Lung (tissue), 11 donors: ENCODE measurements at regions not wholly inside any gene's neighbourhood (a gene's known extent, or its start where the extent isn't known, plus 50 kb on each side); places are given as distances from the start of the nearest gene placed in this dataset.
"Not testable (repeated sequence)": the region's sequence is repeated elsewhere in the genome, so short reads cannot be mapped to it uniquely, and the experiment has no call there.

Experiments
- ATAC-seq: fragments of 200-7000 bp; cut with Tn5 transposase; one replicate; pipeline ENCODE4 v1.9.1; 2020; ENCODE audit warnings: moderate number of reproducible peaks; ENCODE audit not compliant: insufficient read depth, low FRiP score
- DNase-seq, 3 donors: peaks; one replicate each; pipeline ENCODE4 v3.0.0-alpha.2; 2013 to 2017
- H3K27ac ChIP-seq, 2 donors: one replicate each; pipeline ENCODE4 v1.5.1; 2013; ENCODE audit warnings: mild to moderate bottlenecking in 2 of 2, moderate library complexity in 2 of 2, control low read depth in 1 of 2, inconsistent platforms in 1 of 2, low read depth in 1 of 2, low read length in 1 of 2
- H3K27me3 ChIP-seq, 3 donors: one replicate each; pipeline ENCODE4 v1.5.1; 2013; ENCODE audit warnings: low read length in 2 of 3; ENCODE audit not compliant: control insufficient read depth in 3 of 3, insufficient read depth in 3 of 3
- H3K36me3 ChIP-seq, 4 donors: one replicate each; pipeline ENCODE4 v1.5.1; 2013; ENCODE audit warnings: low read length in 4 of 4, mild to moderate bottlenecking in 1 of 4, moderate library complexity in 1 of 4; ENCODE audit not compliant: control insufficient read depth in 4 of 4, insufficient read depth in 4 of 4
- H3K4me1 ChIP-seq, 5 donors: one replicate each; pipeline ENCODE4 v1.5.1; 2013; ENCODE audit warnings: low read length in 5 of 5, mild to moderate bottlenecking in 2 of 5, moderate library complexity in 1 of 5; ENCODE audit not compliant: control insufficient read depth in 5 of 5, insufficient read depth in 5 of 5
- H3K4me3 ChIP-seq: one replicate; pipeline ENCODE4 v1.5.1; 2013; ENCODE audit warnings: mild to moderate bottlenecking, control low read depth, moderate library complexity
- H3K9ac ChIP-seq, 2 donors: one replicate each; pipeline ENCODE4 v1.5.1; 2013; ENCODE audit warnings: low read length in 2 of 2, control low read depth in 1 of 2; ENCODE audit not compliant: insufficient read depth in 1 of 2
- H3K9me3 ChIP-seq, 4 donors: one replicate each; pipeline ENCODE4 v1.5.1; 2013; ENCODE audit warnings: low read length in 3 of 4, mild to moderate bottlenecking in 1 of 4, moderate library complexity in 1 of 4; ENCODE audit not compliant: control insufficient read depth in 4 of 4, insufficient read depth in 3 of 4
- CTCF ChIP-seq: IDR thresholded peaks from 2 replicates; pipeline ENCODE4 v1.5.1; 2012; ENCODE audit warnings: mild to moderate bottlenecking; ENCODE audit errors: control extremely low read depth, extremely low read depth
- WGBS, 2 donors: extraction: QIAGEN DNeasy Blood & Tissue Kit; methylation state at CpG; one replicate each; pipeline ENCODE4 v1.1.7; 2013; 5-methylcytosine and 5-hydroxymethylcytosine counted together
- donor health status: control.
- donor health status: control.
- donor health status: Bipolar disorder and iron deficiency.
- donor health status: healthy.
- donor health status: DM: yes; HTN: yes; CAD: no.

- no peak overlapping the region for H3K27ac ChIP-seq
- H3K36me3 ChIP-seq: no peaks in the 10 kb centered on the region
- no peak for DNase-seq
- no peak overlapping the region for H3K9ac ChIP-seq
- no peaks in the 10 kb centered on the region for H3K9me3 ChIP-seq
- H3K27me3 ChIP-seq: peaks cover 0 to 3% (median 0%) of the 10 kb centered on the region in 3 donors
- ATAC-seq: no peak
- no peak for TF ChIP-seq CTCF
- H3K4me3 ChIP-seq: no peak overlapping the region
- WGBS, 2 donors: 88 to 89% methylated on average over 4 of the region's 4 CpGs
- H3K4me1 ChIP-seq: no peaks in the 10 kb centered on the region
These were observed 173.1 kb downstream of the FHIP1A start for GRCh38 chr4:151582098-151582497.

GRCh38 chr4:151583157-151583914 is 174.4 kb downstream of the FHIP1A start:
- no peak overlapping the region for H3K27ac ChIP-seq
- H3K4me3 ChIP-seq: no peak overlapping the region
- H3K9ac ChIP-seq: no peak overlapping the region
- H3K36me3 ChIP-seq: no peaks in the 10 kb centered on the region
- DNase-seq (no peak), ATAC-seq (no peak)
- H3K27me3 ChIP-seq: peaks cover 0 to 3% (median 0%) of the 10 kb centered on the region in 3 donors
- no peak for TF ChIP-seq CTCF
- H3K4me1 ChIP-seq: no peaks in the 10 kb centered on the region
- 86 to 88% methylated on average over 4 of the region's 4 CpGs for WGBS, 2 donors
- H3K9me3 ChIP-seq: no peaks in the 10 kb centered on the region

GRCh38 chr4:151584101-151584500 is 175.1 kb downstream of the FHIP1A start:
- Histone ChIP-seq H3K4me1 (no peaks in the 10 kb centered on the region), H3K36me3 (no peaks in the 10 kb centered on the region), H3K9ac (no peak overlapping the region), H3K9me3 (no peaks in the 10 kb centered on the region), H3K27ac (no peak overlapping the region), H3K4me3 (no peak overlapping the region), H3K27me3 (peaks cover 0 to 3% (median 0%) of the 10 kb centered on the region in 3 donors)
- no peak for ATAC-seq
- DNase-seq: no peak
- no peak for TF ChIP-seq CTCF

- 97 to 100% methylated on average over 1 of the region's 1 CpG for WGBS, 2 donors
- not testable (repeated sequence) for H3K9me3 ChIP-seq, H3K4me1 ChIP-seq, H3K4me3 ChIP-seq, H3K36me3 ChIP-seq, H3K9ac ChIP-seq, H3K27ac ChIP-seq, DNase-seq, H3K27me3 ChIP-seq, ATAC-seq
These were observed 165.2 kb downstream of the GATB start for GRCh38 chr4:151595629-151596028.

- H3K36me3 ChIP-seq, H3K27me3 ChIP-seq, DNase-seq, ATAC-seq, H3K9ac ChIP-seq, H3K9me3 ChIP-seq, H3K4me1 ChIP-seq, H3K4me3 ChIP-seq, H3K27ac ChIP-seq: not testable (repeated sequence)
- WGBS, 2 donors: 79 to 80% methylated on average over 8 of the region's 8 CpGs
These were observed 163.1 kb downstream of the GATB start for GRCh38 chr4:151597691-151598090.
